Liver (tissue), 8 donors: ENCODE measurements at regions not wholly inside any gene's neighbourhood (a gene's known extent, or its start where the extent isn't known, plus 50 kb on each side); places are given as distances from the start of the nearest gene placed in this dataset.

Experiments
- DNase-seq: peaks from one replicate; pipeline ENCODE4 v3.0.0-alpha.2; 2017; ENCODE audit warnings: low spot score
- H3K27ac ChIP-seq, 2 donors: one replicate each; pipeline ENCODE4 v1.7.0; 2013; ENCODE audit warnings: inconsistent platforms in 2 of 2, low read length in 2 of 2, control low read depth in 1 of 2, low read depth in 1 of 2, mild to moderate bottlenecking in 1 of 2
- H3K27me3 ChIP-seq, 4 donors: one replicate each; pipeline versions ENCODE4 v1.6.1 to v1.7.0; 2013; ENCODE audit warnings: low read length in 3 of 4, inconsistent platforms in 1 of 4, mild to moderate bottlenecking in 1 of 4, moderate library complexity in 1 of 4; ENCODE audit not compliant: control insufficient read depth in 4 of 4, insufficient read depth in 4 of 4
- H3K36me3 ChIP-seq, 4 donors: one replicate each; pipeline versions ENCODE4 v1.6.1 to v1.7.0; 2013; ENCODE audit warnings: low read length in 3 of 4, mild to moderate bottlenecking in 3 of 4, low read depth in 1 of 4, moderate library complexity in 1 of 4; ENCODE audit not compliant: control insufficient read depth in 4 of 4, insufficient read depth in 3 of 4
- H3K4me1 ChIP-seq, 4 donors: one replicate each; pipeline versions ENCODE4 v1.6.1 to v1.7.0; 2013; ENCODE audit warnings: low read length in 3 of 4, mild to moderate bottlenecking in 3 of 4, moderate library complexity in 1 of 4; ENCODE audit not compliant: control insufficient read depth in 4 of 4, insufficient read depth in 4 of 4
- H3K4me3 ChIP-seq, 3 donors: one replicate each; pipeline versions ENCODE4 v1.6.1 to v1.7.0; 2013; ENCODE audit warnings: low read length in 3 of 3, control low read depth in 1 of 3, low read depth in 1 of 3, mild to moderate bottlenecking in 1 of 3
- H3K9ac ChIP-seq, 2 donors: one replicate each; pipeline ENCODE4 v1.7.0; 2013; ENCODE audit warnings: low read length in 2 of 2, mild to moderate bottlenecking in 2 of 2, moderate library complexity in 2 of 2, control low read depth in 1 of 2, low read depth in 1 of 2
- H3K9me3 ChIP-seq, 4 donors: one replicate each; pipeline versions ENCODE4 v1.6.1 to v1.7.0; 2013; ENCODE audit warnings: low read length in 3 of 4; ENCODE audit not compliant: control insufficient read depth in 4 of 4
- FOXA1 ChIP-seq: IDR thresholded peaks from 2 replicates; pipeline ENCODE4 v1.6.1; 2016; ENCODE audit warnings: antibody characterized with exemption
- FOXA2 ChIP-seq: IDR thresholded peaks from 2 replicates; pipeline ENCODE4 v1.6.1; 2016; ENCODE audit warnings: antibody characterized with exemption
- GABPA ChIP-seq, 2 donors: IDR thresholded peaks in 1 of 2; conservative IDR thresholded peaks in 1 of 2; 2 replicates each; pipeline ENCODE4 v1.6.1; 2016; ENCODE audit warnings: antibody characterized with exemption in 2 of 2, mild to moderate bottlenecking in 1 of 2, moderate library complexity in 1 of 2
- HNF4A ChIP-seq, 2 donors: conservative IDR thresholded peaks; 2 replicates each; pipeline ENCODE4 v1.6.1; 2016; ENCODE audit warnings: antibody characterized with exemption in 2 of 2, mild to moderate bottlenecking in 2 of 2
- HNF4G ChIP-seq: IDR thresholded peaks from 2 replicates; pipeline ENCODE4 v1.6.1; 2016; ENCODE audit warnings: antibody characterized with exemption
- JUND ChIP-seq, 2 donors: IDR thresholded peaks; 2 replicates each; pipeline ENCODE4 v1.6.1; 2016; ENCODE audit warnings: antibody characterized with exemption in 2 of 2
- NR2F2 ChIP-seq: IDR thresholded peaks from 2 replicates; pipeline ENCODE4 v1.6.1; 2016; ENCODE audit warnings: antibody characterized with exemption
- RAD21 ChIP-seq, 2 donors: IDR thresholded peaks; 2 replicates each; pipeline ENCODE4 v1.6.1; 2016; ENCODE audit warnings: antibody characterized with exemption in 2 of 2, mild to moderate bottlenecking in 2 of 2
- RXRA ChIP-seq, 2 donors: IDR thresholded peaks; 2 replicates each; pipeline ENCODE4 v1.6.1; 2017 to 2018; ENCODE audit warnings: antibody characterized with exemption in 2 of 2, mild to moderate bottlenecking in 1 of 2
- SP1 ChIP-seq: IDR thresholded peaks from 2 replicates; pipeline ENCODE4 v1.6.1; 2018; ENCODE audit warnings: antibody characterized with exemption, mild to moderate bottlenecking
- TAF1 ChIP-seq: conservative IDR thresholded peaks from 2 replicates; pipeline ENCODE4 v1.6.1; 2016; ENCODE audit warnings: antibody characterized with exemption, mild to moderate bottlenecking
- YY1 ChIP-seq: IDR thresholded peaks from 2 replicates; pipeline ENCODE4 v1.6.1; 2016; ENCODE audit warnings: antibody characterized with exemption, mild to moderate bottlenecking
- WGBS: extraction: QIAGEN DNeasy Blood & Tissue Kit; methylation state at CpG from one replicate; pipeline ENCODE4 v1.1.7; 2013; 5-methylcytosine and 5-hydroxymethylcytosine counted together
- TF ChIP-seq, protein P1 (sequence below): fragments of 150-350 bp; IDR thresholded peaks from 2 replicates; pipeline ENCODE4 v1.5.1; 2017; ENCODE audit warnings: improper control_type of control experiment, low read depth, low read length; ENCODE audit not compliant: missing input control
- TF ChIP-seq, protein P2 (sequence below): IDR thresholded peaks from 2 replicates; pipeline ENCODE4 v1.6.1; 2016; ENCODE audit warnings: antibody characterized with exemption
- TF ChIP-seq, protein P3 (sequence below): IDR thresholded peaks from 2 replicates; pipeline ENCODE4 v1.6.1; 2016; ENCODE audit warnings: antibody characterized with exemption, mild to moderate bottlenecking
- TF ChIP-seq, protein P4 (sequence below): IDR thresholded peaks from 2 replicates; pipeline ENCODE4 v1.6.1; 2016; ENCODE audit warnings: antibody characterized with exemption
- TF ChIP-seq, protein P5 (sequence below): IDR thresholded peaks from 2 replicates; pipeline ENCODE4 v1.6.1; 2016; ENCODE audit warnings: antibody characterized with exemption
- donor health status: healthy.
- donor health status: healthy.
- donor health status: healthy.
- donor health status: healthy.
- donor health status: healthy.

DNA sequence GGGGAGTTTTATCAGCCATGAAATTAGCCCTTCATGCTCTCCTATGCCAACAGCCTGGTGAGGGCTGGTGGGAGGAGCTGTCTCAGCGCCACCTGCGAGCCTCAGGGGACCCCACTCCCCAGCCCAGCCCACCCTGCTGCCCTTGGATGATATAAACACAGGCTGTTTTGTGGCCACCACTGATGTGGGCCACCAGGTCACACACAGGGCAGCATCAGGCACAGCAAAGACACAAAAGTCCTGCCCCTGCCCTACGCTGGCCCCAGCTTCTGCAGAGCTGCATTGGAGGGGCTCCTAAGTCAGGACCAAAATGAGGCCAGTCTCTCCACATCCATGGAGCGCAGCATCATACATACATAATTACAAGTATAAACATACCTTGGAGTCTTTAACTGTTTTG, 110.6 kb upstream of the TEX51 start:
- no peak overlapping the region for H3K4me3 ChIP-seq
- H3K4me1 ChIP-seq: no peaks in the 10 kb centered on the region
- H3K27me3 ChIP-seq: peaks cover 0 to 3% (median 0%) of the 10 kb centered on the region in 4 donors
- TF ChIP-seq YY1 (no peak), HNF4G (no peak), RXRA (IDR thresholded peaks at IDR 0.05) (no peak), RAD21 (IDR thresholded peaks at IDR 0.05) (no peak), NR2F2 (no peak), FOXA2 (no peak), GABPA (IDR thresholded peaks at IDR 0.05 in 1 of 2, conservative IDR thresholded peaks at IDR 0.05 in 1 of 2) (no peak), TAF1 (no peak), JUND (IDR thresholded peaks at IDR 0.05) (no peak), HNF4A (conservative IDR thresholded peaks at IDR 0.05) (no peak), SP1 (no peak)
- TF ChIP-seq, protein P1, sequence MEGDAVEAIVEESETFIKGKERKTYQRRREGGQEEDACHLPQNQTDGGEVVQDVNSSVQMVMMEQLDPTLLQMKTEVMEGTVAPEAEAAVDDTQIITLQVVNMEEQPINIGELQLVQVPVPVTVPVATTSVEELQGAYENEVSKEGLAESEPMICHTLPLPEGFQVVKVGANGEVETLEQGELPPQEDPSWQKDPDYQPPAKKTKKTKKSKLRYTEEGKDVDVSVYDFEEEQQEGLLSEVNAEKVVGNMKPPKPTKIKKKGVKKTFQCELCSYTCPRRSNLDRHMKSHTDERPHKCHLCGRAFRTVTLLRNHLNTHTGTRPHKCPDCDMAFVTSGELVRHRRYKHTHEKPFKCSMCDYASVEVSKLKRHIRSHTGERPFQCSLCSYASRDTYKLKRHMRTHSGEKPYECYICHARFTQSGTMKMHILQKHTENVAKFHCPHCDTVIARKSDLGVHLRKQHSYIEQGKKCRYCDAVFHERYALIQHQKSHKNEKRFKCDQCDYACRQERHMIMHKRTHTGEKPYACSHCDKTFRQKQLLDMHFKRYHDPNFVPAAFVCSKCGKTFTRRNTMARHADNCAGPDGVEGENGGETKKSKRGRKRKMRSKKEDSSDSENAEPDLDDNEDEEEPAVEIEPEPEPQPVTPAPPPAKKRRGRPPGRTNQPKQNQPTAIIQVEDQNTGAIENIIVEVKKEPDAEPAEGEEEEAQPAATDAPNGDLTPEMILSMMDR: no peak
- TF ChIP-seq, protein P2, sequence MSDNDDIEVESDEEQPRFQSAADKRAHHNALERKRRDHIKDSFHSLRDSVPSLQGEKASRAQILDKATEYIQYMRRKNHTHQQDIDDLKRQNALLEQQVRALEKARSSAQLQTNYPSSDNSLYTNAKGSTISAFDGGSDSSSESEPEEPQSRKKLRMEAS: no peak
- TF ChIP-seq, protein P3, sequence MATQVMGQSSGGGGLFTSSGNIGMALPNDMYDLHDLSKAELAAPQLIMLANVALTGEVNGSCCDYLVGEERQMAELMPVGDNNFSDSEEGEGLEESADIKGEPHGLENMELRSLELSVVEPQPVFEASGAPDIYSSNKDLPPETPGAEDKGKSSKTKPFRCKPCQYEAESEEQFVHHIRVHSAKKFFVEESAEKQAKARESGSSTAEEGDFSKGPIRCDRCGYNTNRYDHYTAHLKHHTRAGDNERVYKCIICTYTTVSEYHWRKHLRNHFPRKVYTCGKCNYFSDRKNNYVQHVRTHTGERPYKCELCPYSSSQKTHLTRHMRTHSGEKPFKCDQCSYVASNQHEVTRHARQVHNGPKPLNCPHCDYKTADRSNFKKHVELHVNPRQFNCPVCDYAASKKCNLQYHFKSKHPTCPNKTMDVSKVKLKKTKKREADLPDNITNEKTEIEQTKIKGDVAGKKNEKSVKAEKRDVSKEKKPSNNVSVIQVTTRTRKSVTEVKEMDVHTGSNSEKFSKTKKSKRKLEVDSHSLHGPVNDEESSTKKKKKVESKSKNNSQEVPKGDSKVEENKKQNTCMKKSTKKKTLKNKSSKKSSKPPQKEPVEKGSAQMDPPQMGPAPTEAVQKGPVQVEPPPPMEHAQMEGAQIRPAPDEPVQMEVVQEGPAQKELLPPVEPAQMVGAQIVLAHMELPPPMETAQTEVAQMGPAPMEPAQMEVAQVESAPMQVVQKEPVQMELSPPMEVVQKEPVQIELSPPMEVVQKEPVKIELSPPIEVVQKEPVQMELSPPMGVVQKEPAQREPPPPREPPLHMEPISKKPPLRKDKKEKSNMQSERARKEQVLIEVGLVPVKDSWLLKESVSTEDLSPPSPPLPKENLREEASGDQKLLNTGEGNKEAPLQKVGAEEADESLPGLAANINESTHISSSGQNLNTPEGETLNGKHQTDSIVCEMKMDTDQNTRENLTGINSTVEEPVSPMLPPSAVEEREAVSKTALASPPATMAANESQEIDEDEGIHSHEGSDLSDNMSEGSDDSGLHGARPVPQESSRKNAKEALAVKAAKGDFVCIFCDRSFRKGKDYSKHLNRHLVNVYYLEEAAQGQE: no peak
- TF ChIP-seq, protein P4, sequence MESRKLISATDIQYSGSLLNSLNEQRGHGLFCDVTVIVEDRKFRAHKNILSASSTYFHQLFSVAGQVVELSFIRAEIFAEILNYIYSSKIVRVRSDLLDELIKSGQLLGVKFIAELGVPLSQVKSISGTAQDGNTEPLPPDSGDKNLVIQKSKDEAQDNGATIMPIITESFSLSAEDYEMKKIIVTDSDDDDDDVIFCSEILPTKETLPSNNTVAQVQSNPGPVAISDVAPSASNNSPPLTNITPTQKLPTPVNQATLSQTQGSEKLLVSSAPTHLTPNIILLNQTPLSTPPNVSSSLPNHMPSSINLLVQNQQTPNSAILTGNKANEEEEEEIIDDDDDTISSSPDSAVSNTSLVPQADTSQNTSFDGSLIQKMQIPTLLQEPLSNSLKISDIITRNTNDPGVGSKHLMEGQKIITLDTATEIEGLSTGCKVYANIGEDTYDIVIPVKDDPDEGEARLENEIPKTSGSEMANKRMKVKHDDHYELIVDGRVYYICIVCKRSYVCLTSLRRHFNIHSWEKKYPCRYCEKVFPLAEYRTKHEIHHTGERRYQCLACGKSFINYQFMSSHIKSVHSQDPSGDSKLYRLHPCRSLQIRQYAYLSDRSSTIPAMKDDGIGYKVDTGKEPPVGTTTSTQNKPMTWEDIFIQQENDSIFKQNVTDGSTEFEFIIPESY: no peak
- TF ChIP-seq, protein P5, sequence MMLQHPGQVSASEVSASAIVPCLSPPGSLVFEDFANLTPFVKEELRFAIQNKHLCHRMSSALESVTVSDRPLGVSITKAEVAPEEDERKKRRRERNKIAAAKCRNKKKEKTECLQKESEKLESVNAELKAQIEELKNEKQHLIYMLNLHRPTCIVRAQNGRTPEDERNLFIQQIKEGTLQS: no peak
- H3K36me3 ChIP-seq: no peaks in the 10 kb centered on the region
- no peak overlapping the region for H3K27ac ChIP-seq
- no peak for DNase-seq
- WGBS: 75% methylated on average over 4 of the region's 4 CpGs
- no peaks in the 10 kb centered on the region for H3K9me3 ChIP-seq
- no peak overlapping the region for H3K9ac ChIP-seq

DNA sequence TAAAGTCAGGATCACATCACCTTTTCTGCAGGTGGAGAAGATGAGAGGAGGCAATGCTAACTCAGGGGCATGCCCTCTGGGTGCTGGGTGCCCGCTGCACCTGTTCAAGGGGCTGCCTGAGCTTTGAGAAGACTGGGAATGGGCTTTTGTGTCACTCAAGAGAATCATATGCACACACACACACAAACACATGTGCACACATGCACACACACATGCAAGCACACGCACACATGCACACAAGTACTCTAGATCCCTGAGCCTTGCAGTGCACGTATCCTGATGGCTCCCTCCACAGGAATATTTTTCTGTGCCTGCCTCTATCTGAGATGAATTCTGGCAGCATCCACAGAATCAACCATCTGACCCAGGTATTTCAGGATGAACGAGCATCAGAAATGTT, 110.0 kb upstream of the TEX51 start:
- Histone ChIP-seq H3K4me1 (no peaks in the 10 kb centered on the region), H3K36me3 (no peaks in the 10 kb centered on the region), H3K27ac (no peak overlapping the region), H3K4me3 (no peak overlapping the region), H3K27me3 (peaks cover 0 to 3% (median 0%) of the 10 kb centered on the region in 4 donors), H3K9ac (no peak overlapping the region), H3K9me3 (no peaks in the 10 kb centered on the region)
- WGBS: 82% methylated on average over 4 of the region's 4 CpGs
- no peak for TF ChIP-seq SP1
- TF ChIP-seq, protein P4: no peak
- no peak for TF ChIP-seq NR2F2
- TF ChIP-seq RXRA (IDR thresholded peaks at IDR 0.05): no peak
- no peak for TF ChIP-seq FOXA1
- TF ChIP-seq, protein P1: no peak
- TF ChIP-seq, protein P2: no peak
- no peak for DNase-seq
